SK-N-SH (cell line): ENCODE measurements at regions not wholly inside any gene's neighbourhood (a gene's known extent, or its start where the extent isn't known, plus 50 kb on each side); places are given as distances from the start of the nearest gene placed in this dataset.

Experiments
- CTCF ChIA-PET: fragments of 300-600, 350-600 bp; formaldehyde crosslinking; extraction: SDS; loops from one replicate; lab custom pipeline; 2021; lab: Yijun Ruan, JAX
- POLR2A ChIA-PET: fragments of 350-600 bp; sonication (Branson Sonifier 250); formaldehyde crosslinking; extraction: SDS; loops from one replicate; lab custom pipeline; 2020; ENCODE audit warnings: antibody characterized with exemption, inconsistent platforms; lab: Yijun Ruan, JAX
- DNase-seq: peaks from one replicate; pipeline ENCODE4 v3.0.0; 2012
- H2AFZ ChIP-seq: fragments of 200-600 bp; sonication (generic); 2 replicates; pipeline ENCODE4 v1.8.1; 2016; ENCODE audit warnings: antibody characterized with exemption, mild to moderate bottlenecking, low read depth
- H3F3A ChIP-seq: fragments of 200-600 bp; sonication (generic); replicated peaks from 2 replicates; pipeline ENCODE3; 2016; ENCODE audit warnings: antibody characterized with exemption, mild to moderate bottlenecking; ENCODE audit not compliant: insufficient read depth
- H3K27ac ChIP-seq, 2 experiments: fragments of 200-500 bp in 1 of 2; fragments of 200-600 bp in 1 of 2; sonication (Bioruptor generic) in 1 of 2; sonication (generic), shearing (Covaris generic) in 1 of 2; 2 replicates each; pipeline versions ENCODE4 v1.5.1 to v1.6.1; 2014 to 2016; ENCODE audit warnings: low read depth in 2 of 2, inconsistent platforms in 1 of 2, low read length in 1 of 2, mild to moderate bottlenecking in 1 of 2, mixed read lengths in 1 of 2
- H3K27me3 ChIP-seq: fragments of 200-600 bp; sonication (generic), shearing (Covaris generic); 2 replicates; pipeline ENCODE4 v1.6.1; 2016; ENCODE audit warnings: mixed run types; ENCODE audit not compliant: insufficient read depth
- H3K36me3 ChIP-seq, 2 experiments: fragments of 200-500 bp in 1 of 2; fragments of 200-600 bp in 1 of 2; sonication (Bioruptor generic) in 1 of 2; sonication (generic) in 1 of 2; replicated peaks in 1 of 2; 2 replicates each; pipeline versions ENCODE3 to v1.5.1; 2014 to 2016; ENCODE audit warnings: low read length in 1 of 2, mild to moderate bottlenecking in 1 of 2; ENCODE audit not compliant: insufficient read depth in 2 of 2, control insufficient read depth in 1 of 2
- H3K4me1 ChIP-seq, 2 experiments: fragments of 200-500 bp in 1 of 2; fragments of 200-600 bp in 1 of 2; sonication (Bioruptor generic) in 1 of 2; sonication (generic), shearing (Covaris generic) in 1 of 2; 2 replicates each; pipeline versions ENCODE4 v1.5.1 to v1.6.1; 2014 to 2016; ENCODE audit warnings: low read depth in 1 of 2, low read length in 1 of 2, mixed run types in 1 of 2; ENCODE audit not compliant: insufficient read depth in 2 of 2, control insufficient read depth in 1 of 2
- H3K4me2 ChIP-seq: fragments of 200-600 bp; sonication (generic), shearing (Covaris generic); 2 replicates; pipeline ENCODE4 v1.6.1; 2017; ENCODE audit warnings: mixed run types
- H3K4me3 ChIP-seq, 2 experiments: fragments of 200-500 bp in 1 of 2; fragments of 200-600 bp in 1 of 2; sonication (Bioruptor generic) in 1 of 2; sonication (generic), shearing (Covaris generic) in 1 of 2; 2 replicates each; pipeline versions ENCODE4 v1.5.1 to v1.8.1; 2014 to 2016; ENCODE audit warnings: low read depth in 2 of 2, inconsistent platforms in 1 of 2, low read length in 1 of 2, mild to moderate bottlenecking in 1 of 2, mixed read lengths in 1 of 2, moderate library complexity in 1 of 2
- H3K79me2 ChIP-seq: fragments of 200-600 bp; sonication (generic); 2 replicates; pipeline ENCODE4 v1.8.1; 2017; ENCODE audit warnings: mild to moderate bottlenecking; ENCODE audit not compliant: insufficient read depth
- H3K9ac ChIP-seq: fragments of 200-600 bp; sonication (generic); 2 replicates; pipeline ENCODE4 v1.6.1; 2017; ENCODE audit warnings: mixed run types
- H3K9me2 ChIP-seq: fragments of 200-600 bp; sonication (generic); 2 replicates; pipeline ENCODE4 v1.6.1; 2017; ENCODE audit warnings: mixed run types
- H3K9me3 ChIP-seq: fragments of 200-600 bp; sonication (generic); 2 replicates; pipeline ENCODE4 v1.6.1; 2017; ENCODE audit warnings: mixed run types, mild to moderate bottlenecking, moderate library complexity
- H4K20me1 ChIP-seq: fragments of 200-600 bp; sonication (generic); 2 replicates; pipeline ENCODE4 v1.6.1; 2017; ENCODE audit warnings: mild to moderate bottlenecking, mixed run types; ENCODE audit not compliant: insufficient read depth
- CHD2 ChIP-seq: fragments of 150-350 bp; IDR thresholded peaks from 2 replicates; pipeline ENCODE4 v1.6.1; 2018; ENCODE audit warnings: low read length; ENCODE audit not compliant: partially characterized antibody
- EP300 ChIP-seq, 2 experiments: IDR thresholded peaks; 2 replicates each; pipeline versions ENCODE4 v1.4.0 to v1.6.1; 2012; ENCODE audit warnings: borderline replicate concordance in 1 of 2, low read depth in 1 of 2, low read length in 1 of 2
- EZH2phosphoT487 ChIP-seq: fragments of 200-600 bp; sonication (generic); IDR thresholded peaks from 2 replicates; pipeline ENCODE4 v1.6.1; 2017; ENCODE audit warnings: low read depth, mixed run types, mild to moderate bottlenecking, antibody characterized with exemption, moderate library complexity, borderline replicate concordance
- FOXJ3 ChIP-seq: sonication (generic); formaldehyde crosslinking; IDR thresholded peaks from 2 replicates; pipeline ENCODE4 v1.5.1; 2020; ENCODE audit warnings: mild to moderate bottlenecking, missing genetic modification reagents
- MEF2A ChIP-seq: IDR thresholded peaks from 2 replicates; pipeline ENCODE4 v1.4.0; 2012; ENCODE audit warnings: low read depth, borderline replicate concordance
- MXI1 ChIP-seq: IDR thresholded peaks from 2 replicates; pipeline ENCODE4 v1.6.1; 2012; ENCODE audit warnings: mild to moderate bottlenecking, low read depth, low read length, improper control_type of control experiment
- NFIC ChIP-seq: IDR thresholded peaks from 2 replicates; pipeline ENCODE4 v1.4.0; 2012; ENCODE audit warnings: borderline replicate concordance
- NRF1 ChIP-seq: IDR thresholded peaks from 2 replicates; pipeline ENCODE4 v1.6.1; 2012; ENCODE audit warnings: low read depth, mild to moderate bottlenecking, low read length
- RAD21 ChIP-seq: IDR thresholded peaks from 2 replicates; pipeline ENCODE4 v1.6.1; 2012; ENCODE audit warnings: mild to moderate bottlenecking, low read length
- RXRA ChIP-seq: IDR thresholded peaks from 2 replicates; pipeline ENCODE4 v1.4.0; 2012; ENCODE audit warnings: low read depth, mild to moderate bottlenecking, borderline replicate concordance
- SIN3A ChIP-seq: IDR thresholded peaks from 2 replicates; pipeline ENCODE4 v1.6.1; 2012; ENCODE audit warnings: low read depth, mild to moderate bottlenecking, low read length, moderate library complexity, borderline replicate concordance
- TCF12 ChIP-seq: IDR thresholded peaks from 2 replicates; pipeline ENCODE4 v1.4.0; 2012
- TEAD4 ChIP-seq: IDR thresholded peaks from 2 replicates; pipeline ENCODE4 v1.4.0; 2012; ENCODE audit warnings: mild to moderate bottlenecking, borderline replicate concordance; ENCODE audit not compliant: insufficient read depth
- YY1 ChIP-seq: IDR thresholded peaks from 2 replicates; pipeline ENCODE4 v1.4.0; 2012; ENCODE audit warnings: low read depth, mild to moderate bottlenecking
- WGBS: methylation state at CpG from one replicate; pipeline ENCODE4 v1.1.6; 2017; ENCODE audit warnings: low lambda C conversion rate; 5-methylcytosine and 5-hydroxymethylcytosine counted together
- TF ChIP-seq, protein P1 (sequence below): IDR thresholded peaks from 2 replicates; pipeline ENCODE4; 2012
- TF ChIP-seq, protein P2 (sequence below): fragments of 200-600 bp; sonication (generic); IDR thresholded peaks from 2 replicates; pipeline ENCODE4 v1.6.1; 2017; ENCODE audit warnings: antibody characterized with exemption, mild to moderate bottlenecking, moderate library complexity
- TF ChIP-seq, protein P3 (sequence below): fragments of 150-350 bp; IDR thresholded peaks from 2 replicates; pipeline ENCODE4 v1.6.1; 2017; ENCODE audit warnings: antibody characterized with exemption, low read length, low read depth, borderline replicate concordance
- TF ChIP-seq, protein P4 (sequence below): IDR thresholded peaks from 2 replicates; pipeline ENCODE4 v1.6.1; 2012; ENCODE audit warnings: mild to moderate bottlenecking, low read depth, low read length, moderate library complexity

DNA sequence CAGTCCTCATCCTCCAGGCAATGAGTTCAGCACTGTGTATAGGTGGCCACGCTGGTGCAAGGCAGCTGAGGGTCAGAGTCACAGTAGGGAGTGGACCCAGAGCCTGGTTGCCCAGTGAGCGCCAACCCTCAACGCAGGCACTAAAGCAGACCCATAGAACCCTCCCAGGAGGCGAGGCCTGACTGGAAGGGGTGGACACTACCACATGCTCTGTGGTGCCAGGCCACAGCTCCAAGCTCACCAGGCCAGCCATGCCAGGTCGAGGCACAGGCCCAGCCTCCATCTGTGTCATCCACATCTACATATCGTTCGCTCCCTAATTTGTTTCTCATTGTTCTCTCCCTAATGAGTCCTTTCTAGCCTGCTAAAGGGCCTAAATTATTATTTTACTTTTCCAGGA is 165.8 kb upstream of the GPR12 start (continued):
- TF ChIP-seq MXI1 (no peak), FOXJ3 (CRISPR knock-in tag) (no peak), RXRA (no peak), CHD2 (no peak)
- TF ChIP-seq, protein P1, sequence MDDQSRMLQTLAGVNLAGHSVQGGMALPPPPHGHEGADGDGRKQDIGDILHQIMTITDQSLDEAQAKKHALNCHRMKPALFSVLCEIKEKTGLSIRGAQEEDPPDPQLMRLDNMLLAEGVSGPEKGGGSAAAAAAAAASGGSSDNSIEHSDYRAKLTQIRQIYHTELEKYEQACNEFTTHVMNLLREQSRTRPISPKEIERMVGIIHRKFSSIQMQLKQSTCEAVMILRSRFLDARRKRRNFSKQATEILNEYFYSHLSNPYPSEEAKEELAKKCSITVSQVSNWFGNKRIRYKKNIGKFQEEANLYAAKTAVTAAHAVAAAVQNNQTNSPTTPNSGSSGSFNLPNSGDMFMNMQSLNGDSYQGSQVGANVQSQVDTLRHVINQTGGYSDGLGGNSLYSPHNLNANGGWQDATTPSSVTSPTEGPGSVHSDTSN = no peak

DNA sequence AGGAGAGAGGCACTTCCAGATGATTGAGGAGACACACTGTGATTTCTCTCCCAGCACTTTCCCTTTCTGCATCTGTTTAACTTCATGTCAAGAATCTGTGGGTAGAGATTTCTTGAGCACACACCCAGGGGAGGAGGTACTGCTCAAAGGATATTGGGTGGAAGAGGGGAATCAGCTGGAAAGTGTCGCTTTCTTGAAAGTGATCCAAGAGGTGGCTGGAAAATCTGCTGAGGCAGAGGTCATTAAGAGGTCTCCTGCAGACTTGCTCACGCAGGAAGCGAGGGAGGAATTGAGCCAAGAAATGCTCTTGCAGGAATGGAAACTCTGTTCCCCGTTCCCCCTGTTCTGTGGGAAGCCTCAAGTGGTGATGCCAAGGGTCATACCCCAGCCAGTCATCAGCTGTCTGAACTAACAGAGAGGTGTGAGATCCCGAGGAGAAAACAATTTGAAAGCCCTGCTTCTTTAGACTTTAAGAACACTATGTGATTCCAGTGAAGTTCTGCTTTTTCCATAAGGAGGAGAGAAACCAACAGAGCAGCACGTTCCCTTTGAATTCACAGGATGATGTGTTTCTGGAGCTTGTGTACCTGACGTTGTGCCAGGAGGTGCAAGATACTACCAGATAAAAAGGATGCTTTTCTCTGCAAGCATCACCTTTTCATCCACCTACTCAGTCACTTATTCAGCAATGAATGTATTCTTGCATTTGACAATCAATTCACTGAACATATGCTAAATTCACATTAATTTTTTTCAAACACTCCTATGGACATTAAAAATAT is 163.4 kb upstream of the GPR12 start:
- Histone ChIP-seq H3K4me3 (peak overlapping the region in 1 of 2 experiments; percentile 20; a peak in 1 of 4 replicates), H3K79me2 (no peaks in the 10 kb centered on the region), H3K9me2 (no peaks in the 10 kb centered on the region), H2AFZ (no peak overlapping the region), H3K27me3 (0 out of 2 replicates have a peak, but pooled peaks cover 9% of the 10 kb centered on the region), H3K36me3 (no peaks in the 10 kb centered on the region), H3K9me3 (no peaks in the 10 kb centered on the region), H3K27ac (no peak overlapping the region), H4K20me1 (no peaks in the 10 kb centered on the region), H3K4me2 (no peak overlapping the region), H3F3A (no peaks in the 10 kb centered on the region), H3K9ac (no peak overlapping the region), H3K4me1 (no peaks in the 10 kb centered on the region; a peak in 1 of 4 replicates)
- POLR2A ChIA-PET = no interaction called here
- TF ChIP-seq NFIC (0 out of 2 replicates have a peak, but pooled peaks have one; percentile 18), TCF12 (no peak), YY1 (no peak), CHD2 (no peak), SIN3A (no peak), NRF1 (no peak), TEAD4 (no peak), MEF2A (no peak), RXRA (peak; percentile 18; the same call in 1 of the 2 replicates), EZH2phosphoT487 (no peak), RAD21 (no peak), EP300 (IDR thresholded peaks at IDR 0.05; ENCODE audit: borderline replicate concordance in 1 of 2, low read depth in 1 of 2, low read length in 1 of 2) (no peak), FOXJ3 (CRISPR knock-in tag) (no peak)
- TF ChIP-seq, protein P2, sequence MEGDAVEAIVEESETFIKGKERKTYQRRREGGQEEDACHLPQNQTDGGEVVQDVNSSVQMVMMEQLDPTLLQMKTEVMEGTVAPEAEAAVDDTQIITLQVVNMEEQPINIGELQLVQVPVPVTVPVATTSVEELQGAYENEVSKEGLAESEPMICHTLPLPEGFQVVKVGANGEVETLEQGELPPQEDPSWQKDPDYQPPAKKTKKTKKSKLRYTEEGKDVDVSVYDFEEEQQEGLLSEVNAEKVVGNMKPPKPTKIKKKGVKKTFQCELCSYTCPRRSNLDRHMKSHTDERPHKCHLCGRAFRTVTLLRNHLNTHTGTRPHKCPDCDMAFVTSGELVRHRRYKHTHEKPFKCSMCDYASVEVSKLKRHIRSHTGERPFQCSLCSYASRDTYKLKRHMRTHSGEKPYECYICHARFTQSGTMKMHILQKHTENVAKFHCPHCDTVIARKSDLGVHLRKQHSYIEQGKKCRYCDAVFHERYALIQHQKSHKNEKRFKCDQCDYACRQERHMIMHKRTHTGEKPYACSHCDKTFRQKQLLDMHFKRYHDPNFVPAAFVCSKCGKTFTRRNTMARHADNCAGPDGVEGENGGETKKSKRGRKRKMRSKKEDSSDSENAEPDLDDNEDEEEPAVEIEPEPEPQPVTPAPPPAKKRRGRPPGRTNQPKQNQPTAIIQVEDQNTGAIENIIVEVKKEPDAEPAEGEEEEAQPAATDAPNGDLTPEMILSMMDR = no peak
- TF ChIP-seq, protein P3, sequence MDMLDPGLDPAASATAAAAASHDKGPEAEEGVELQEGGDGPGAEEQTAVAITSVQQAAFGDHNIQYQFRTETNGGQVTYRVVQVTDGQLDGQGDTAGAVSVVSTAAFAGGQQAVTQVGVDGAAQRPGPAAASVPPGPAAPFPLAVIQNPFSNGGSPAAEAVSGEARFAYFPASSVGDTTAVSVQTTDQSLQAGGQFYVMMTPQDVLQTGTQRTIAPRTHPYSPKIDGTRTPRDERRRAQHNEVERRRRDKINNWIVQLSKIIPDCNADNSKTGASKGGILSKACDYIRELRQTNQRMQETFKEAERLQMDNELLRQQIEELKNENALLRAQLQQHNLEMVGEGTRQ = no peak
- TF ChIP-seq, protein P4, sequence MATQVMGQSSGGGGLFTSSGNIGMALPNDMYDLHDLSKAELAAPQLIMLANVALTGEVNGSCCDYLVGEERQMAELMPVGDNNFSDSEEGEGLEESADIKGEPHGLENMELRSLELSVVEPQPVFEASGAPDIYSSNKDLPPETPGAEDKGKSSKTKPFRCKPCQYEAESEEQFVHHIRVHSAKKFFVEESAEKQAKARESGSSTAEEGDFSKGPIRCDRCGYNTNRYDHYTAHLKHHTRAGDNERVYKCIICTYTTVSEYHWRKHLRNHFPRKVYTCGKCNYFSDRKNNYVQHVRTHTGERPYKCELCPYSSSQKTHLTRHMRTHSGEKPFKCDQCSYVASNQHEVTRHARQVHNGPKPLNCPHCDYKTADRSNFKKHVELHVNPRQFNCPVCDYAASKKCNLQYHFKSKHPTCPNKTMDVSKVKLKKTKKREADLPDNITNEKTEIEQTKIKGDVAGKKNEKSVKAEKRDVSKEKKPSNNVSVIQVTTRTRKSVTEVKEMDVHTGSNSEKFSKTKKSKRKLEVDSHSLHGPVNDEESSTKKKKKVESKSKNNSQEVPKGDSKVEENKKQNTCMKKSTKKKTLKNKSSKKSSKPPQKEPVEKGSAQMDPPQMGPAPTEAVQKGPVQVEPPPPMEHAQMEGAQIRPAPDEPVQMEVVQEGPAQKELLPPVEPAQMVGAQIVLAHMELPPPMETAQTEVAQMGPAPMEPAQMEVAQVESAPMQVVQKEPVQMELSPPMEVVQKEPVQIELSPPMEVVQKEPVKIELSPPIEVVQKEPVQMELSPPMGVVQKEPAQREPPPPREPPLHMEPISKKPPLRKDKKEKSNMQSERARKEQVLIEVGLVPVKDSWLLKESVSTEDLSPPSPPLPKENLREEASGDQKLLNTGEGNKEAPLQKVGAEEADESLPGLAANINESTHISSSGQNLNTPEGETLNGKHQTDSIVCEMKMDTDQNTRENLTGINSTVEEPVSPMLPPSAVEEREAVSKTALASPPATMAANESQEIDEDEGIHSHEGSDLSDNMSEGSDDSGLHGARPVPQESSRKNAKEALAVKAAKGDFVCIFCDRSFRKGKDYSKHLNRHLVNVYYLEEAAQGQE = no peak
- CTCF ChIA-PET = interaction anchor here (1.0 to 1.1 kb wide), 3 partner anchors 23 to 226 kb away, joined by 3 read pairs; no protein-coding TSS in a partner anchor
- no peak for DNase-seq
- 27% methylated on average over 7 of the region's 7 CpGs for WGBS
